Inflammatory macrophage (primary cell): ENCODE measurements at regions not wholly inside any gene's neighbourhood (a gene's known extent, or its start where the extent isn't known, plus 50 kb on each side); places are given as distances from the start of the nearest gene placed in this dataset.

Experiments used
- DNase-seq, 2 donors: peaks; one replicate each; pipeline ENCODE4 v3.0.0-alpha.2; 2020 to 2022

DNA sequence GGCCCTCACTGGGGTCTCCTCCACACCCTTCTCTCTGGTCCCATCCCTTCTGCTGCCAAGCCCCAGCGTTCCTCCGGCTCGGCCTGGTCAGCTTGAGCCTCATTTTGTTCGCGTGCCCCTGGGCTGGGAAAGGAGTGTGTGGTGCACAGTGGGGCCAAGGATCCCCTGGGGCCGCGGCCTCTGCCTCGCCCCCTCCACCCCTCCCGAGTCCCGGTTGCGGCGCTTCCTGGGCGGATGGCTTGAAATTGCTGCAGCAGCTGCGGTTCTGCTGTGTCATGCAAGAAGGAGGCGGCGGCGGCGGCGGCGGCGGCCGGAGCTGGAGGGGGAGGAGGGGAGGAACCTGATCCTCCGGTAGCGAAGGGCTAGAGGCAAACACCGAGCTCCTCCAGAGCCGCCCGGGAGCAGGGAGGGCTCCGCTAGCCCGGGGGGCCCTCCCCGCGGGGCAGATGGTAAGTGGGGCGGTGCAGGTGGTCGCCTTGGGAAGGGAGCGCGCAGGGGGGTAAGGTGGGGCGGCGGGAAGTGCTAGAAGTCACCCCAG, 217.8 kb upstream of the MKLN1 start:
- DNase-seq: peak; percentile 80 to 85

DNA sequence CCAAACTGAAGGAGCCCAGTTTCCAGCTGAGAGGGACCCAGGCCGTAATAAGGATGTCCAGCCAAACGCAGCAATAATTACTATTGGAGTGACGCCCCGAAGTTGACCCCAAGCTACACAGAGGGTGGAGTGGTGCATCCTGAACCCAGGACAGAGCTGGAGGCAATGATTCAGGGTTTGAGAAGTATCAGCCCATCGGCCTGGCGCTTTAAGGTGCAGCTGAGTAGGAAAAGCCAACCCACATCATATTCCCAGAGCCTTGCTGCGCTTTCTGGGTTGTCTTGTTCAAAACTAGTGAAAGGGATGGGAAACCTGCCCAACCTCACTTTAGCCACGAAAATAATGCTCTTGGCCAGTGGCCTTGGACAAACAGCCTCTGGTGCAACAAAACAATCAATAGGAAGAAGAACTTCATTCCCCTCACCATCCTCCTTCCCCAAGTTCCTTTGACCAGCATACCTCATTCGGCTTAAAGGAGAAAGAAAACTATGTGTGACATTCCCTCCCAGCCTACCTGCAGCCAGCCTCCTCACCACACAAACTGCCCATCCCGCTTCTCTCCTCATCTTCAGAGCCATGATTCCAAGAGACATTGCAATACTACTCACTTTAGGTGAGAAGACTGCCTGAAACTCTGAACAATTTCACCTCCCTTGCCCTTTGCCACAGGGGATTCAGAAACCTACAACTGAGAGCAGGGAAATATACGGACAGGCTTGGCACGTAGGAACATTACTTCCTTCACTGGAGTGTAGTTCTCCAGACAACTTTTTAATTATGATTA, 217.2 kb upstream of the MKLN1 start:
- DNase-seq: no peak

DNA sequence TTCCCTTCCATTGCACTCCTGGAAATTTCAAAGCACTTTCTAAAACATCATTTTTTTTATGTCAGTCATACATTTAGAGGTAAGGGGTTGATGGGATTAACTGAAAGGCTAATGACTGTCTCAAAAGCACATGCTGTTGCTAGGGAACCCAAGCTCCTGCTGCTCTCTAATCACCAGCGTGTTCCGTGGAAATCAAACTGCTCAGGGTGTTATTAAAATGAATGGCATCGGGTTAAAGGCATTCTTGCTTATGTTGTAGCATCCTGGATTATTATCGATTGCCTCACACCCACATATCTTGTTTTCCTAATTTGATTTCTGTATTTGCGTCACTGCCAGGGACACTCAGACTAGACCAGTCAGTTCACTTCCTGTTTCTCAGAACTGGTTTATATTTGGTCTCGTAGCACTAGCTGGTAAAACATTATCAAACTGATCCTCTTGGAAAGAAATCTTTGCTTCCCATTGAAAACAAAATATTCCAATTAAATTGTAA, 216.5 kb upstream of the MKLN1 start:
- peak; percentile 46 to 62 for DNase-seq

DNA sequence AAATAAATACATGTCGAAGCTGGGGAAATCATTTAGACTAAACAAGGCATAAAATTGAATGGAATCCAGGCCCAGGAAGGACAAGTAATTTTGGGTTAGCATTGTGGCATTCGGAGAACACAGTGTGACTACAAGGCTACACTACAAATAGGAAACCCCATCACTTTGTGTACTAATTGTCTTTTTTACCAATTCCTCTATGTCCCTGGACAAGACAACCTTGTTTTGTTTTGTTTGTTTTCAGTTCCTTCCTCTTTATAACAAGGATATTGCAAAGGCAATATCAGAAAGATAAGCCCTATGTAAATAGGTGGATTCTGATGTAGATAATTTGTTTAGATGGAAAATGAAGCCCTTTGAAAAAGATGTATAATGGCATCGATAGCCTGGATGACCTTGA, 215.9 kb upstream of the MKLN1 start:
- no peak for DNase-seq

DNA sequence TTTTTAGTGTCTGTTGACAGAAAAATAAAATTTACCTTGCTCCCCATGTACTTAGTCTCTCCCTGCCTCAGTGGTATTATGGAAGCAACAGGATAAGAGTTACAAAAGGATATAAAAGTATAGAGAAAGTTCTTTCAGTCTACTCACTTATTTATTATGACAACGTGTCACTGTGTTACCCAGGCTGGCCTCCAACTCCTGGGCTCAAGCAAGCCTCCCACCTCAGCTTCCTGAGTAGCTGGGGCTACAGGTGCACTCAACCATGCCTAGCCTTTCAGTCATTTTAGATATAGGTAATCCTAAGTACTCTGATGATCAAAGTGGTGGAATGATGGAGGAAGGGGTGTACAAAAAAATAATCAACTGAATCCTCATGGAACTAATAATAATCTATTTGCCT, 215.2 kb upstream of the MKLN1 start:
- DNase-seq: no peak

DNA sequence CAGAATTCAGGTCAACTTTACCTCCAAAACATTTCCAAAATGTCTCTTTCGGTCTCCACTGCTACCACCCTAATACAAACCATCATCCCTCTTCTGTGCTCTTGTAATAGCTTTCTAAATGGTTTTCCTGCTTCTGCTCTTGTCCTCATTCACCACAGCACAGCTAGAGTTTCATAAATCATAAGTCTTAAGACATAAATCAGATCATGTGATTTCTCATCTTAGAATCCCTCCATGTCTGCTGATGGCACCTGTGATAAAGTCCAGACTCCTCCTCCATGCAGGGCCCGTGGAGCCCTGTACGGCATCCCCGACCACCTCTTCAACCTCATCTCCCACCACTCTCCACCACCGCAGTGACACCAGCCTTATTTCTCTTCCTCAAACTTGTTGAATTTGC, 212.3 kb upstream of the MKLN1 start:
- no peak for DNase-seq

DNA sequence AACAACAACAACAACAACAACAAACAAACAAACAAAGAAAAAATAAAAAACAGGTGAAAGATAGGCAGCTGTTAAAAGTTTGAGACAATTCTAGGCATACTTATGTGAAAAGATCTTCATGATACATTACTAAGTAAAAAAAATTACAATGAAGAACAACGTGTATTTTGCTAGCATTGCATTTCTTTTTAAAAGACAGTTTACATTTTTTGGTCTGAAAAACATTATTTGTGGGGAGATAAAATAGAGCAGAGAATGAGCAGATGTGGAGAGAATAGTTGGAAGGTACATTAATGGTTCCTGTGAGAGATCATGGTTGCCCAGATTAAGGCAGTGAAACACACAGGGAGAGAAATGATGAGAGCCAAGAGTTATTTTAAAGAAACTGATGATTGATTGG, 210.2 kb upstream of the MKLN1 start:
- no peak for DNase-seq

DNA sequence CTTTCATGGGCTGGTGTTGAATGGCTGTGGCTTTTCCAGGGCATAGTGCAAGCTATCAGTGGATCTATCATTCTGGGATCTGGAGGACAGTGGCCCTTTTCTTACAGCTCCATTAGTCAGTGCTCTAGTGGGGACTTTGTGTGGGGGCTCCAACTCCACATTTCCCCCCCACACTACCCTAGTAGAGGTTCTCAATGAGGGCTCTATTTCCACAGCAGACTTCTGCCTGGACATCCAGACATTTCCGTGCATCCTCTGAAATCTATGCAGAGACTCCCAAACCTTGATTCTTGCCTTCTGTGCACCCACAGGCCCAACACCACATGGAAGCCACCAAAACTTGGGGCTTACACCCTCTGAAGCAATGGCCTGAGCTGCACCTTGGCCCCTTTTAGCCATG, 208.3 kb upstream of the MKLN1 start:
- DNase-seq: no peak

DNA sequence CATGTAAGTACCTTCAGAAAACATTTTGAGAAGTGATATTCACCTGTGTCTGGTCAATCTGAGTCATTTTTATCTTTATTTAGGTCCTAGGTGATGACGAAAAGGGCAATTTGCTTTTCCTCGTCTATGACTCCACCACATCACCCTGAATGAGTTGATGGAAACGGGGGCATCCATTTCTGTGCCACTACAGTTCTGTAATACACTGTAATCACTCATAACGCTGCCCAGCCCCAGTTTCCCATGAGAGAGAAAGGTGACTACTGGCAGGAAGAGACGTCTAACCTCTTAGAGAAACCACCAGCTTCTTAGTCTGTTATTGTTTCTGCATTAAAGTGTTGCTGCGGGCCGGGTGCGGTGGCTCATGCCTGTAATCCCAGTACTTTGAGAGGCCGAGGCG, 205.3 kb upstream of the MKLN1 start:
- no peak for DNase-seq

DNA sequence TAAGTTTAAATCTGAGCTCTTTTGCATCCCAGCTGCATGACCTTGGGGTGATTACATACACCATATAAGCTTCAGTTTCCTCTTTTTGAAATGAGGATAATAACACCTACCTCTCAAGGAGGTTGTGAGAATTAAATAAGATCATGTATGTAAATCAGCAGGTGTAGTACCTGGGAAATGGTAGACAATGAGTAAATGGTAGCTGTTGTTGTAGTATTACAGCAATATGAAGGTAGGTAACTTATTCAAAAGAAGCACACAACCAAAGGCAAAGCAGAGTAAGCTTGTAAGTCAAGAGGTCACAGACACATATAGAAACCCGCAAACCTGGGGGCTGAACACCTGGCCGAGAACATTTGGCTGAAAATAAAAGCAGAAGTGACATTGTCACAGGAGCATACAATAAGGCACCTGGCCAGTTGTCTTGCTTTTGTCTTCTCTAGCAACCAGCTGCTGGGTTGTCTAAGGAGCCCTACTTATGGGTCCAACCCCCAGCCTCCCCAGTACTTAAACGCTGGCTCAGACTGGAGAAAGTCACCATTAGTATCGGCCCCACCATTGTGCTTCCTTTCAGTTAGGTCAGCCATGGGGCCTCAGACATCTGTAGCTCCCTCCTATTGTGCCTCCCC, 203.6 kb upstream of the MKLN1 start:
- DNase-seq: no peak

DNA sequence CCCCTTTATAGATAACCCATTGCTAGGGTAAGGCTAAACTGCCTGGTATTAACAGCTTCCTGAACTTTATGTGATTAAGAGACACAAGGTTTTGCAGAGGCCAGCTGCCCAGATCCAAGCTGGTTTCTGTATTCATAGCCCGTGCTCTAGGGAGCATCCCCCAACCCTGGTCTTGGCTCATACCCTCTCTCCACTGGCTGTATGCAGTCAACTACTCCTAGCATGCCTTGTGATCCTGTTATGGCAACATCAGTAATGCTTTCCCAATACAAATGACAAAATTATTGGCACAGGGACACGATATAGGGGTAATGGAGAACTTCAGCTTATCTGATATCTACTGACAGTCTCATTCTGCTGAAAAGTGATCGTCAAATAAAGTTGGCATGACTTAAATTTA, 202.8 kb upstream of the MKLN1 start:
- peak in 1 of 2 donors; percentile 44 for DNase-seq

DNA sequence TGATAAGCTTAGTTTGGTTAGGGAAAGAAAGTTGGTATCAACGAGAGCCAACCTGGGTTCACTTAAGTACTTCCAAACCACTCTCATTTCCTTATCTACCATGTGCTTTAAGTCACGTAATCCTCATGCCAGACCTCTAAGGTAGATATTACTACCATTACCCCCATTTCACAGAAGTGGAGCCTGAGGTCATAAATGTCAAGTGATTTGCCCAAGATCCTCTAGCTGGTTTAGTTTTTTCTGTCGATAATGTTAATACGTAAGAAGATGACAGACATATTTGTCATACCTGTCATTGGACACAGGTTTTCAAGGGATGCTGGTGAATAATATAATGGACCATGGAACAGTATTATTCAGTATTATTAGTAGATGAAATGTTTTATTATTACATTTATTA, 197.4 kb upstream of the MKLN1 start:
- DNase-seq: no peak

DNA sequence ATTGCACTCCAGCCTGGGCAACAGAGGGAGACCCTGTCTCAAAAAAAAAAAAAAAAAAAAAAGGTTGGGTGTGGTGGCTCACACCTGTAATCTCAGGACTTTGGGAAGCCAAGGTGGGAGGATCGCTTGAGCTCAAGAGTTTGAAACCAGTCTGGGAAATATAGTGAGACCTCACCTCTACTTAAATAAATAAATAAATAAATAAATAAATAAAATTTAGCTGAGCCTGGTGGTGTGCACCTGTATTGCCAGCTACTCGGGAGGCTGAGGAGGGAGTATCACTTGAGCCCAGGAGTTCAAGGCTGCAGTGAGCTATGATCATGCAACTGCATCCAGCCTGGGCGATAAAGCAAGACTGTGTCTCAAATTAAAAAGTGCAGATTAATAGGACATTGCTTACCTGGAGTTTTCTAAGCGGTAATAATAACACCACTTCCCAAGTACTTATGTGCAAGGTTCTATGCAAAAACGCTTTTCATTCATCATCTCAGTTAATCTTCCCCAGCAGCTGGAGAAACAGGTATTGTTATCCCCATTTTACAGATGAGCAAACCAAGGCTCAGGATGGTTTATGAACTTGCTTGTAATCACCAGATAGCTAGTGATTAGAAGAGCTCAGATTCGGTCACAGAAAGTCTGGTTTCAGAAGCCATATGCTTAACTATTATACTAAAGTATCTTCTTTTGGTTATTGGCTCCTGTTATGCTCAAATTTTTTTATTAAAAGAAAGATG, 196.5 kb upstream of the MKLN1 start:
- DNase-seq: no peak

DNA sequence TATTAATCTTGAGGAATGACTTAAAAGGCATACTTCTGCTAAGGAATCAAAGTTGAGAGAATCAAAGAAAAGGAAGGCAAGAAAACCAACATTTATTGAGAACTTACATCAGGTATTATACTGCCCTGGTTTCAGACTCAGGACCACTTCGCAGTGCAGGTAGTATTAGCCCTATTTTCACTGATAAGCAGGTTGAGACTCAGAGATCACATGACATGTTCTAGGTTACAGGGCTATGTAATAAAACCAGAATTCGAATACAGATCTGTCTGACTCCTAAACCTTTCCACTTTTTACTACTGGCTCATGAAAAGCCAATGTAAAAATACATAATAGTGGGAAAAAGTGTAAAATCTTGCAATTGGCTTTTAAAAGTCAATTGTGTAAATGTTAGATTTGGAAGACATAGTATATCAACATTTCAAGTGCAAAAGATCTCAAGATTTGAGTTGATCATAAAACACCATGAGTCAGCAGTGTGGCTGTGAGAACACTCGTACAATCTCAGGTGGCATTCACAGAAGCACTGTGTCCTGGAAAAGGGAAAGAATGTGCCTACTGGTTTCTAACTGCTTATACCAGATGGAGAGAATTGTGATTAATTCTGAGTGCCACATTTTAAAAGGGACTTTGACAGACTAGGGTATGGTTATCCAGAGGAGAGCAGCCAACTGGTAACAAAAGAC, 195.8 kb upstream of the MKLN1 start:
- no peak for DNase-seq

DNA sequence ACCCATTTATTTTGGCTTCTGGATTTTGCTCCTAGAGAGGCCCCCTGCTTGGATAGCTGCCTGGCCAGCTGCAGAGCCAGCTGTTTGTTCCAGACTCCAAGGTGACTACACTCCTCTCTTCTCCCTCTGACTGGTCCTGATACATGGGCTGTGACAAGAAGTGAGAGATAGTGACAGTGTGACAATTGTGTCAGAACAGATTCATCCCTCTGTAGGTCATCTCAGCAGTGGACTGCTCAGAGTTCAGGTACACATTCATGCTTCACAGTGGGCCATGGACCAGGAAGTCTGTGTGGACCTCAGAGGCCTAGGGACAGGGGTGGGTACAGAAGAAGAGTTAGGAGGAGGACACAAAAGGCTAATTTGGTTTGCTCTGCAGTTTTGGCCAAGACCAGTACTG, 188.2 kb upstream of the MKLN1 start:
- no peak for DNase-seq

DNA sequence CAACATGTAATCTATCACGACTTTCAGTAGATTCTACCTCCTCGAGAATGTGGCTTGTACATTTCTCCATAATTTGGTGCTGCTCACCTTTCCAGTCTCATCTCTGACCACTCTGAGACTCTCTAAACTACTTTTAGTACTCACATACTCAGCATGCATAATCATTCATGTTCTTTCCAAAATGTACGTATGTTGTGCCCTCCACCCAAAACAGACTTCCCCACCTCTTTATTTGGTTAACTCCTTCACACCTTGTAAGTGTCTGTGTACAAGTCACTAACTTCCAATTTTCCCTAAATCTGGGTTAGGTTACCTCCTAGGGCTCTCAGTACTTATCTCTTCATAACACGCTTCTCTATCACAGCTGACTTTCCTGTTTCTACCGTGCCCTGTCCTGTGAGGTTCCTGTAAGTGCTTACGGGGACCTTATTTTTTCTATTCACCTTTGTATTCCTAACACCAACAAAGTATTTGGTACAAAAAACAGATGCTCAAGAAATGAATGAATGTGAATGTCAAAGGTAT, 186.2 kb upstream of the MKLN1 start:
- DNase-seq: no peak

DNA sequence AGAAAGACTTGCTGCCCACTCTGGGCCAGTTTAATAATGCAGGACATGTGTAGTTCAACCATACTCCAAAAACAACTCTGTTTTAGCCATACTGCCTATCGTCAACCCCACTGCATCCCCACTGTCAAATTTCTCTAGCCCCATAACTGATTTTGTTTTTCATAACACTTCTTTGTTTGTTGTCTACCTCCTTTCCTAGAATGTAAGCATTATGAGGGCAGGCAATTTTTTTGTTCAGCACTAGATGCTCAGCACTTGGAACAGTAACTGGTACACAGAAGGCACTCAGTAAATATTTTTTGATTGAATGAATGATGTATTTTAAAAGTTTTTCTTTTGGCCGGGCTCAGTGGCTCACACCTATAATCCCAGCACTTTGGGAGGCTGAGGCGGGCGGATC, 183.8 kb upstream of the MKLN1 start:
- no peak for DNase-seq

DNA sequence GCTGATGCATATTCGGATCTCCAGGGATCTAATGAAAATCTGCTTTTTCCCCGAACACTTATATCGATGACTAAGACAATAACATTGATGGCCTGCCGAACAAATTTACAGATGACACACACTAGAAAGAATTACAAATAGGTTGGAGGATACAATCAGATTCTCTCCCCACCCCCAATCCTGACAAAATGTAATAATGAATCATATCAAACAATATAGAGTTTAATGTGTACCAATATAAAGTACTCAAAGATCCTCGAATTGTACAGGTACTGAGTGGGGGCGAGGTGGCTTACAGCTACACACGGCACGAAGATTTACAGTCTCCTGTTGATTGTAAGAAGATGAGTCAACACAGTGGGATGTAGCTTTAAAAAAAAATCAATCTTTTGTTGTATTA, 182.7 kb upstream of the MKLN1 start:
- DNase-seq: no peak

DNA sequence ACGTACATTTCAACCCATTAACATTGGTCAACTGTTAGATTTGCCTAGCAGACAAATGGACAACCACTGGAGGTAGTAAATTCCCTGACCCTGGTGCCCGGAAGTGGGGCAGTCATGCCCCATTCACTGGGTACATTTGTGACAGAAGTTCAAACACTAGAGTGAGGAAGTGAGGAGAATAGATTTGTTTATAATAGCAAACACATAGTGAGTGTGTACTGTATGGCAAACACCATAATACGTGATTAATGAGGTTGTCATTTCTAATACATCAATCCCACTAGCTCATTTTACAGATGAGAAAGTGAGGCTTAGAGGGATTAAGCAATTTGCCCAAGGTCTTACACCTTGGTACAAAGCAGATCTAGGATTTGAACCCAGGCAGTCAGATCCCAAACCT, 181.9 kb upstream of the MKLN1 start:
- no peak for DNase-seq

DNA sequence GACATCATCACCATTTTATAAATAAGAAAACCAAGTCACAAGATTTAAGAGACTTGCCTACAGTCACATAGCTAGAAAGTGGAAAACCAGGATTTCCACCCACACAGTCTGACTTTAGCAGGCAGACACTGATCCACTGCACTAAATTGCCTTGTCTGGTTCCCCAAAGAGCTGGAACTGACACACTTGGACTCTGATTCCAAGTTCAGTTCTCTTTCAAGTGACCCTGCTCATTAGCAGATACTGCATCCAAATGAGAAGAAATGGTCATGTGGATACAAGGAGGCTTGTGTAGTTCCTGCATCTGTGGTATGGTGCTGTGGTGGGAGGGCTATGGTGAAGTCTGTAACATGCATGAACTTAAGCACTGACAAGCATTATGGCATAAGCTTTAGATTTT, 180.1 kb upstream of the MKLN1 start:
- DNase-seq: peak in 1 of 2 donors; percentile 16

DNA sequence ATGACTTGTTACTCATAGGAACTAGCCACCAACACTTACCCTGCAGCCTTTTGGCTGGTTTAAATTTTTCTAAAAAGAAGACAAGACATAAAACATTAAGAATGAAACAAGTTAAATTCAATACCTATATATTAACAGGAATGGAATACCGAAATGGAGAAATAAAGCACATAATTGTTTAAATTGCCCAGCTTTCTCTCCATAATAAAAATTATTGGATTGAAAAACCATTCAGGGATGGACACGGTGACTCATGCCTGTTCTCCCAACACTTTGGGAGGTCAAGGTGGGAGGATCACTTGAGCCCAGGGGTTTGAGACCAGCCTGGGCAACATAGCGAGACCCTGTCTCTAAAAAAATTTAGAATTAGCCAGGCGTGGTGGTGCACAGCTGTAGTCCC, 179.4 kb upstream of the MKLN1 start:
- DNase-seq: no peak

DNA sequence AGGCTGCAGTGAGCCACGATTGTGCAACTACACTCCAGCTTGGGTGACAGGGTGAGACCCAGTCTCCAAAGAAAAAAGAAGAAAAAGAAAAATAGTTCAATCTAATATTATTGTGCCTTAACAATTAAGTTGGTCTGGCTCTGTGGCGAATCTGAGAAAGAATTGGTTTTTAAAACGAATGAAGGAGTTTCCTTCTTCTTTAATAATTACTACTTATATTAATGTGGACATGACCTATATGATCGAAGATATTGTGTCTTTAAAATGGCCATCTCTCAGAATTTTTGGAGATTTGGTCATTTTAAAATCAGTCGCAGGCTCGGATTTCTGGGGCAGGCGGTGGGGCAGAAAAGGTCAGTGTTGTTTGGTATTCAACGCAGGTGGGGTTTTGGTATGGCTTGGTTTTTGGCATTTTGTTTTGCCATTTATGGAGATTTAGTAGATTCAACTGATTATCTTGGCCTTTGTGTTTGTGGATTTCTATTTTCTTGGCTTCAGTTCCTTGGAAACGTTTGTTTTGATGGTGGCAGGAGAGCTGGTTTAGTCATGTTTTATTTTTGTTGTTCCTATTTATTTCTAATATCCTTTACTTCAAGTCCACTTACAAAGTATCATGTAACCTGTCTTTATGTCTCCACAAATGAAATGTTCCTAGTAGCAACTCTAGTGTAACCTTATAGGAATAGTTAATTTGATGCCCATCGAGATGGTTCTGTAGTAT, 178.8 kb upstream of the MKLN1 start:
- no peak for DNase-seq
